Fibroblast of peridontal ligament (primary cell): ENCODE measurements at regions not wholly inside any gene's neighbourhood (a gene's known extent, or its start where the extent isn't known, plus 50 kb on each side); places are given as distances from the start of the nearest gene placed in this dataset.
"Not testable (repeated sequence)": the region's sequence is repeated elsewhere in the genome, so short reads cannot be mapped to it uniquely, and the experiment has no call there.

ENCODE experiments used
- DNase-seq: peaks from one replicate; pipeline ENCODE4 v3.0.0-alpha.2; 2010; ENCODE audit errors: extremely low read depth

GRCh38 chr13:62444805-62445204, 1029.2 kb upstream of the PCDH20 start:
- DNase-seq, result no peak

- no peak for DNase-seq
Observed at GRCh38 chr13:62434081-62434480, 1018.4 kb upstream of the PCDH20 start.

- DNase-seq, result no peak
Observed at GRCh38 chr13:62433660-62434059, 1018.0 kb upstream of the PCDH20 start.

- no peak for DNase-seq
Observed at GRCh38 chr13:62432906-62433305, 1017.3 kb upstream of the PCDH20 start.

DNA sequence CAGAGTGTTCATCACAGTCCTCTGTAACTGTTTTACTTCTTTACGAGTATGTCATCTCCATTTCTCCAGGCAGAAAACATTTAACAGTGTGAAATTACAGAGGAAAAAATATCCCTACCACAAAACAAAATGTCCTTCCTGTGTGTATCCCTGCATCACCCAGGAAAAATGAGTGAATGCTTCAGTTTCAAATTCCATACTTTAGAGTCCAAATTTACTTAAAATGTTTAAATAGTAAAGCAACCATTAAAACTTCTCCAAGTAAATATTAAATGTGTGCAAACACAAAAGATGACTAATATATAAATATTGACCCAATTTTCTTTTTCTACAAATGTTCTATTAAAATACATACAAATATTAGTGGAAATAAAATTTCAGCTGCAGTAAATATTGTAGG, 1016.6 kb upstream of the PCDH20 start:
- DNase-seq, result no peak

DNA sequence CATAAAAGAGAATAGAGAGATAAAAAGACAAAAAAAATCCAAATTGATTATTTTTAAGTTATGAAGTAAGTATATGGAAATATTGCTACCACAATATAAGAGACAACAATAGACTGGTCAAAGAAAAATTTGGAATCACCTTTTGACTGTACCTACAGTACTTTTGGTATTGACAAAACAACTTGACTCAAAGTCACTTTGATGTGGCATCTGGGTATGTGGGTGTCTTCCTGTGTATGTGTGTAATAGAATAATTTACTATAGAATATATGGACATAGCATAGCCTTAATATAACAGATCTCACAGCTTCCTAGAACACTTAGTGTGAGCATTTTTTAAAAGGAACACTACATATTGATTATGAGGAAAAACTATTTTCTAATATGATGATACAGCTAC, 1016.2 kb upstream of the PCDH20 start:
- DNase-seq, result no peak

DNA sequence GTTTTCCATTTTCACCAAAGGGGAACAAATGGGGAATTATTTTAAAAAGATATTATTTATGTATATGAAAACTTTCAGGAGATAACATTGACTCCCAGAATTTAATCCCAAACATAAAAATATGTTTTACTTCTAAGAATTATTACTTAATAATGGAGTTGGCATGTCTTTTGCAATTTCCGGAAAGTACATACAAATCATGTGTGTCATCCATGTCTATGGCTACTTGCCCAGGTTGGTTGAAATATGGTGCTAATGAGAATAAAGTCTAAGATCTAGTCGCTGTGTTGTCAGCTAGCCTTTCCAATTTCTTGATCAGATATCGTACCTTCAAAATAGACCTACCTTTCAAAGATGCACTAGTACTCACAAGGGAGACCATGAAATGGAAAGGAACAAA, 1003.2 kb upstream of the PCDH20 start:
- no peak for DNase-seq

DNA sequence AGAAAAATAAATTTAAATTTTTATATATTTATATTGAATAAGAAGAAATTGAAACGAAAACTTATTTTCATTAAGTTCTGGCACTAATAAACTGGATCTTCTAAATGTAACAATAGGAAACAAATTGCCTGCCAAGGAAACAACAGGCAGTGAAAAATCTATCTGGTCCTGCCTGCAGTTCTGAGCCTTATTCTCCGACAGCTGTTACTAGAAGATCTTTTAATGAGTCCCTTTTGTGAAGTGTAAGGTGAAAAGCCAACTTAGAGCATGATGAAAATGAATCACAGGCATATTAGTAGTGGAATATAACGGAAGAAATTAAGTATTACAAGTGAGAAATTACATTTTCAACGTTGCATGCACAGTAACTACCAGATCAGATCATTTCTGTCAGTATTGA, 1002.7 kb upstream of the PCDH20 start:
- DNase-seq, result no peak

DNA sequence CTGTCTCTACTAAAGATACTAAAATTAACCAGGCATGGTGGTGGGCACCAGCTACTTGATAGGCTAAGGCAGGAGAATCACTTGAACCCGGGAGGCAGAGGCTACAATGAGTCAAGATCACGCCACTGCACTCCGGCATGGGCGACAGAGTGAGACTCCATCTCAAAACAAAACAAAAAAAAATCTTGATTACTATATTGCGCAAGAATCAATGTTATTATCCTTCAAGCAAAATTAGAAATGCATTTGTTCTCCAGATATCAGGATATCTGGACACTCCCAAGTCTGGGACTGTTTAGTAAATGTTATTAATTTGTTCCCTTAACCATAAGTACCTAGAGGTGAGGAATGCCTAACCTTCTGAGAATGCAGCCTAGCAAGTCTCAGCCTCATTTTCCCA, 992.2 kb upstream of the PCDH20 start:
- no peak for DNase-seq

DNA sequence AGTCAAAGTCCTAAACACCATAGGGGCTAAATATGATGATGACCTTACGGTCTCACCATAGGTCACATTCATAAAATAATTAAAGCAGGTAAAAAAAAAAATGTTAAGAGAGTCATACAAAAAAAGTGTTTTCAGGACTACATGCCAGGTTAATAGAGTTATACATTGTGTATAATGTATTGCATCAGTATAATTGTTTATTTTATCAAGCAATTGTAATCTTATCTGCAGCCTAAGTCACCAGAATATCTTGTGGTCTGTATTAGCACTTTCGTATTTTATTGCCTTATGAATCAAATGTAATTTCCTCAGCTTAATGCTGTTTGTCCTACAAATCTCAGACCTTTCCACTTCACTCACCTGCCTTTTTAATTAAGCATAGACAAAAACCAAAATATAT, 972.9 kb upstream of the PCDH20 start:
- no peak for DNase-seq

DNA sequence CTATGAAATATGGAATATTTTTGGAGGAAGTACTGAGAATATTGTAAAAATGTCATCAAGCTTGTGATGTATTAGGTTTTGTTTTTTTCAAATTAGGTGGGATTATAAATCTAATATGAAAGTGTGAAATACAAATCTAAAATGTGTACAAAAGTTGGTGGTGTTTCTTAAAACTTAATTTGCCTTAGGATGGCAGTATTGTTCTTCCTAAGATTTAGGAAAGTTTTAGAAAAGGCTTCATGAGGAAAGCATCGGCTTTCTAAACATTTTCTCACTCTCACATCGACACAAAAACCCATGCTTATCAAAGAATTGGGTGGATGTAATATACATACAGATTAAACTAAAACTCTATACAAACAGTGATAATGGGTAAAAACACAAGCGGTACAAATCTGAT, 972.0 kb upstream of the PCDH20 start:
- peak; percentile 0 for DNase-seq

DNA sequence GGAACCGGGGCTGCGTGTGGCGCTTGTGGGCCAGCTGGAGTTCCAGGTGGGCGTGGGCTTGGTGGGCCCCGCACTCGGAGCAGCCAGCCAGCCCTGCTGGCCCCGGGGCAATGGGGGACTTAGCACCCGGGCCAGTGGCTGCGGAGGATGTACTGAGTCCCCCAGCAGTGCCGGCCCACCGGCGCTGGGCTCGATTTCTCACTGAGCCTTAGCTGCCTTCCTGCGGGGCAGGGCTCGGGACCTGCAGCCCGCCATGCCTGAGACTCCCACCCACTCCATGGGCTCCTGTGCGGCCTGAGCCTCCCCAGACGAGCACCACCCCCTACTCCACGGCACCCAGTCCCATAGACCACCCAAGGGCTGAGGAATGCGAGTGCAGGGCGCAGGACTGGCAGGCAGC, 963.6 kb upstream of the PCDH20 start:
- DNase-seq, result not testable (repeated sequence)

DNA sequence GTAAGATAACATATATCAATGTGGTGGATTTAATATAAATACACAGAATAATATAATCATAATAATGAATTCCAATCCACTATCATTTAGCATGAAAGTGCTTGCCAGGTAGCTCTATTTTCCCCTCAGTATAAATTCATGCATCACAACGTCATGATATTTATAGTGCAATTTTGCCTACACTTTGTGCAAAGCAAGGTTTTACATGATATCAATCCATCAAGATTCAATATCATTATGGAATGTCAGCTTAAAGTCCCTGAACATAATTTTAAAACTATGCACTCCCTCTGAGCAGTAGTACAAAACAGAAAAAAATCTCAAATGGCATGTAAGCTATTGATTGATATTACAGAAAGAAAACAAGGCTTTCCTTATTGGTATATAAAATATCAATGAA, 962.2 kb upstream of the PCDH20 start:
- DNase-seq, result no peak

- no peak for DNase-seq
Observed at GRCh38 chr13:62375653-62376052, 960.0 kb upstream of the PCDH20 start.

GRCh38 chr13:62371737-62372136, 956.1 kb upstream of the PCDH20 start:
- no peak for DNase-seq

DNA sequence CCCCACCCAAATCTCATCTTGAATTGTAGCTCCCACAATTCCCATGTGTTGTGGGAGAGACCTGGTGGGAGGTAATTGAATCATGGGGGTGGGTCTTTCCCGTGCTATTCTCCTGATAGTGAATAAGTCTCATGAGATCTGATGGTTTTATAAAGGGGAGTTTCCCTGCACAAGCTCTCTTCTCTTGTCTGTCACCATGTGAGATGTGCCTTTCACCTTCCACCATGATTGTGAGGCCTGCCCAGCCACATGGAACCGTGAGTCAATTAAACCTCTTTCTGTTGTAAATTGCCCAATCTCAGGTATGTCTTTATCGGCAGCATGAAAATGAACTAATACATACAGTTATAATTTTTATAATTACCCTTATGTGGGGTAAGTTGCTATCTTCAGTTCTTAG, 952.3 kb upstream of the PCDH20 start:
- not testable (repeated sequence) for DNase-seq

GRCh38 chr13:62360609-62361008, 945.0 kb upstream of the PCDH20 start:
- no peak for DNase-seq

GRCh38 chr13:62358646-62358932, 942.9 kb upstream of the PCDH20 start:
- DNase-seq, result no peak

- DNase-seq, result peak; percentile 0
Observed at GRCh38 chr13:62357887-62358645, 942.4 kb upstream of the PCDH20 start.

- DNase-seq, result no peak
Observed at GRCh38 chr13:62356977-62357376, 941.3 kb upstream of the PCDH20 start.

DNA sequence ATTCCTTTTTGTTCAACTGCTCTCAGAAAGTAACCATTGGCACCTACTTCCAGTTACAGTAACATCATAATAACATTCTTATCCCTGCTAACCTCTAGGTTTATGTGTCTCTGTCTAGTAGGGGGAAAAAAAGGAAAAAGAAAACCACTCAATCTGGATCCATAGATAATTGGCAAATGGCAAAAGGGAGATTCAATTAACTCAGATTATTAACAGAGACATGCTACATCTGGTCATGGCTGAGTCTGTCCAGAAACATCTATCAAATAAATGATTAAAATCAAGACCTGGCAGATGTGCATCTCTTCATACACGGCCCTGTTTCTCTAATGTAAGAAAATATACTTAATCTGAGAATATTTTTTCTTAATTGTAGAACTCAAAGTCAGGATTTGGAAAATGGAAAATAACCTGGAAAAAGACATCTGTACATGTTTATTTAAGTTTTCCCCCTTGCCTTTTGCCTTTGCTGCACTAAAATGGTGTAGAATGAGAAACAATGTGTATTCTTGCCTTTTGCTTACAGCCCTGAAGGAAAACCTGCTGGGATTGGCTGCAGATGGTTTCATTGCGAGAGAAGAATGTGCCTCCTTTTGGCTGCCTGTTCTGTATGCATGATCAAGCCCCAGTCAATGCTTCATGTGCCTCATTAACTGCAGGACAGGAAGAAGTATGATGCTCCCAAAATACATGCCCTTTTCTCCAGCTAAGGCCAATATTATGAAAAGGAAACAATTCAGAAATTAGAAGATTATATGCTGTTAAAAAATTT, 921.6 kb upstream of the PCDH20 start:
- no peak for DNase-seq

DNA sequence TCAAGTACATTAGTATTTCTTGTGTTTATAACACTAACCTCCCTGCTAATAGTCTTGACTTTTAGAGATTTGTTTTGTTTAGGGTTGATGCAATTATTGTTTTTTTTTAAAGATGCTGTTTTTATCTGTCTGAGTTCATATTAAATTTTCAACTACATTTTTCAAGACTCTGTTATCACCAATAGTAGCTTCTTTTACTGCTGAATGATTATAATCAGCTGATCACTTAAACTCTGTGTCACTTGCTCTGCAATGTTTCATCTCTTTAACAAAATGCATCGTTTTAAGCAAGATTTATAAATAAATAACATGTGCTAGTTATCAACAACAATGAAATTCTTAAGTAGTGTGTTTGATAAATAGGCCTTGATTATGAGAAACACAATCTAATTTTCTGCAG, 920.9 kb upstream of the PCDH20 start:
- DNase-seq, result no peak

DNA sequence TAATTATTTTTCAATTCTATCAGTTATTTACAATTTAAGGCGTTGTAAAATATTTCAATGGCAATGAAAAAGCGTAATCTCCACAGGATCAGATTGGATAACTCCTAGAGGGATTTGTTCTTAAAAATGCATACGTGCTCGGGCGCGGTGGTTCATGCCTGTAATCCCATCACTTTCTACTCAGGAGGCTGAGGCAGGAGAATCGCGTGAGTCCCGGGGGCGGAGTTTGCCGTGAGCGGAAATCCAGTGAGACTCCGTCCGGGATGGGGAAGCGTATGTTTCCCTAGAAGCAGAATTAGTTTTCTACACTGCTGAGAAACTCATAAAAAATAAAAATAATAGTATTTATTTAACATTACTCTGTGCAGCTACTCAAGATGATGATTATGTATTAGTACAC, 917.8 kb upstream of the PCDH20 start:
- no peak for DNase-seq

- DNase-seq, result no peak
Observed at GRCh38 chr13:62331384-62331783, 915.7 kb upstream of the PCDH20 start.
